Left renal cortex interstitium (tissue), 4 donors: ENCODE measurements at regions not wholly inside any gene's neighbourhood (a gene's known extent, or its start where the extent isn't known, plus 50 kb on each side); places are given as distances from the start of the nearest gene placed in this dataset.
"Not testable (repeated sequence)": the region's sequence is repeated elsewhere in the genome, so short reads cannot be mapped to it uniquely, and the experiment has no call there.

Experiments used
- DNase-seq, 4 donors: peaks; one replicate each; pipeline ENCODE4 v3.0.0-alpha.2; 2013; ENCODE audit warnings: low read depth in 4 of 4, low spot score in 2 of 4, missing footprints in 1 of 4

GRCh38 chr22:44650806-44651205, 51.2 kb upstream of the PRR5 start:
- no peak for DNase-seq

- DNase-seq = no peak
These were observed 53.0 kb upstream of the PRR5 start for GRCh38 chr22:44648821-44649565.

GRCh38 chr22:44648085-44648820, 53.8 kb upstream of the PRR5 start:
- no peak for DNase-seq

GRCh38 chr22:44647141-44647540, 54.9 kb upstream of the PRR5 start:
- DNase-seq = no peak

GRCh38 chr22:44646668-44647067, 55.3 kb upstream of the PRR5 start:
- no peak for DNase-seq

GRCh38 chr22:44646141-44646540, 55.9 kb upstream of the PRR5 start:
- DNase-seq = no peak

GRCh38 chr22:44645531-44645930, 56.5 kb upstream of the PRR5 start:
- no peak for DNase-seq

- no peak for DNase-seq
These were observed 56.9 kb upstream of the PRR5 start for GRCh38 chr22:44645083-44645482.

- not testable (repeated sequence) for DNase-seq
These were observed 58.4 kb upstream of the PRR5 start for GRCh38 chr22:44643526-44644101.

- DNase-seq = no peak
These were observed 59.8 kb upstream of the PRR5 start for GRCh38 chr22:44642096-44642644.

- no peak for DNase-seq
These were observed 61.3 kb upstream of the PRR5 start for GRCh38 chr22:44640618-44641155.

GRCh38 chr22:44639891-44640617, 62.0 kb upstream of the PRR5 start:
- no peak for DNase-seq

- no peak for DNase-seq
These were observed 62.8 kb upstream of the PRR5 start for GRCh38 chr22:44638971-44639760.

GRCh38 chr22:44636502-44637206, 65.3 kb upstream of the PRR5 start:
- not testable (repeated sequence) for DNase-seq

GRCh38 chr22:44635567-44635966, 66.4 kb upstream of the PRR5 start:
- not testable (repeated sequence) for DNase-seq

- no peak for DNase-seq
These were observed 67.3 kb upstream of the PRR5 start for GRCh38 chr22:44634426-44635321.

GRCh38 chr22:44633647-44634046, 68.4 kb upstream of the PRR5 start:
- DNase-seq = no peak
